Neural progenitor cell (in vitro differentiated cells): ENCODE measurements at regions not wholly inside any gene's neighbourhood (a gene's known extent, or its start where the extent isn't known, plus 50 kb on each side); places are given as distances from the start of the nearest gene placed in this dataset.

ENCODE experiments used
- DNase-seq: peaks from one replicate; pipeline ENCODE4 v3.0.0-alpha.2; 2016; ENCODE audit warnings: low spot score
- H2AFZ ChIP-seq: fragments of 200-600 bp; sonication (generic); replicated peaks from 2 replicates; pipeline ENCODE4 v1.6.1; 2016; ENCODE audit warnings: antibody characterized with exemption
- H3F3A ChIP-seq: fragments of 200-600 bp; sonication (generic); 2 replicates; pipeline ENCODE4 v1.6.1; 2016; ENCODE audit warnings: antibody characterized with exemption, low read depth
- H3K27ac ChIP-seq: fragments of 200-600 bp; sonication (generic); 2 replicates; pipeline ENCODE4 v1.5.1; 2016; ENCODE audit warnings: mild to moderate bottlenecking
- H3K27me3 ChIP-seq: fragments of 200-600 bp; sonication (generic); 2 replicates; pipeline ENCODE4 v1.6.1; 2016; ENCODE audit warnings: mild to moderate bottlenecking, moderate library complexity
- H3K36me3 ChIP-seq: fragments of 200-600 bp; sonication (generic); 2 replicates; pipeline ENCODE4 v1.5.1; 2016
- H3K4me1 ChIP-seq: fragments of 200-600 bp; sonication (generic); 2 replicates; pipeline ENCODE4 v1.6.1; 2016; ENCODE audit warnings: mixed run types
- H3K4me2 ChIP-seq: fragments of 200-600 bp; sonication (generic); 2 replicates; pipeline ENCODE4 v1.6.1; 2016
- H3K4me3 ChIP-seq: fragments of 200-600 bp; sonication (generic); 2 replicates; pipeline ENCODE4 v1.5.1; 2016
- H3K79me2 ChIP-seq: fragments of 200-600 bp; sonication (generic); 2 replicates; pipeline ENCODE4 v1.6.1; 2016; ENCODE audit warnings: low read depth
- H3K9ac ChIP-seq: fragments of 200-600 bp; sonication (generic); 2 replicates; pipeline ENCODE4 v1.6.1; 2016
- H3K9me3 ChIP-seq: fragments of 200-600 bp; sonication (generic); 2 replicates; pipeline ENCODE4 v1.5.1; 2016; ENCODE audit warnings: low read depth
- H4K20me1 ChIP-seq: fragments of 200-600 bp; sonication (generic); 2 replicates; pipeline ENCODE4 v1.6.1; 2016; ENCODE audit warnings: low read depth
- H3K27ac Mint-ChIP-seq: 3 replicates; pipeline ENCODE4 v1.8.0; 2021; ENCODE audit warnings: mixed read lengths
- H3K27me3 Mint-ChIP-seq: 2 replicates; pipeline ENCODE4 v1.8.0; 2022; ENCODE audit warnings: low read depth, mild to moderate bottlenecking, inconsistent platforms, moderate library complexity, mixed read lengths; ENCODE audit not compliant: insufficient read depth
- H3K36me3 Mint-ChIP-seq: 3 replicates; pipeline ENCODE4 v1.8.0; 2021; ENCODE audit warnings: mixed read lengths
- H3K4me1 Mint-ChIP-seq: 3 replicates; pipeline ENCODE4 v1.8.0; 2021; ENCODE audit warnings: mixed read lengths
- H3K4me3 Mint-ChIP-seq: 3 replicates; pipeline ENCODE4 v1.8.0; 2021; ENCODE audit warnings: mild to moderate bottlenecking, moderate library complexity, mixed read lengths
- H3K9me3 Mint-ChIP-seq: 3 replicates; pipeline ENCODE4 v1.8.0; 2020; ENCODE audit warnings: mixed read lengths
- EZH2 ChIP-seq: fragments of 200-600 bp; sonication (generic); IDR thresholded peaks from 2 replicates; pipeline ENCODE4 v1.6.1; 2017; ENCODE audit warnings: antibody characterized with exemption, mild to moderate bottlenecking, moderate library complexity
- EZH2phosphoT487 ChIP-seq: fragments of 200-600 bp; sonication (generic); IDR thresholded peaks from 2 replicates; pipeline ENCODE4 v1.6.1; 2017; ENCODE audit warnings: antibody characterized with exemption
- TF ChIP-seq, protein P1 (sequence below): fragments of 200-600 bp; sonication (generic); IDR thresholded peaks from 2 replicates; pipeline ENCODE4 v1.5.1; 2017; ENCODE audit warnings: antibody characterized with exemption, mild to moderate bottlenecking

- no peak for DNase-seq
- Histone ChIP-seq H3K79me2 (no peaks in the 10 kb centered on the region), H3K4me1 (peaks cover 26% of the 10 kb centered on the region), H4K20me1 (no peaks in the 10 kb centered on the region), H3K4me2 (no peak overlapping the region), H3F3A (no peaks in the 10 kb centered on the region), H2AFZ (no peak overlapping the region), H3K36me3 (no peaks in the 10 kb centered on the region), H3K27me3 (no peaks in the 10 kb centered on the region), H3K9me3 (no peaks in the 10 kb centered on the region), H3K27ac (no peak overlapping the region), H3K4me3 (no peak overlapping the region), H3K9ac (no peak overlapping the region)
- no peak for TF ChIP-seq EZH2phosphoT487
- no peak for TF ChIP-seq EZH2
- TF ChIP-seq, protein P1, sequence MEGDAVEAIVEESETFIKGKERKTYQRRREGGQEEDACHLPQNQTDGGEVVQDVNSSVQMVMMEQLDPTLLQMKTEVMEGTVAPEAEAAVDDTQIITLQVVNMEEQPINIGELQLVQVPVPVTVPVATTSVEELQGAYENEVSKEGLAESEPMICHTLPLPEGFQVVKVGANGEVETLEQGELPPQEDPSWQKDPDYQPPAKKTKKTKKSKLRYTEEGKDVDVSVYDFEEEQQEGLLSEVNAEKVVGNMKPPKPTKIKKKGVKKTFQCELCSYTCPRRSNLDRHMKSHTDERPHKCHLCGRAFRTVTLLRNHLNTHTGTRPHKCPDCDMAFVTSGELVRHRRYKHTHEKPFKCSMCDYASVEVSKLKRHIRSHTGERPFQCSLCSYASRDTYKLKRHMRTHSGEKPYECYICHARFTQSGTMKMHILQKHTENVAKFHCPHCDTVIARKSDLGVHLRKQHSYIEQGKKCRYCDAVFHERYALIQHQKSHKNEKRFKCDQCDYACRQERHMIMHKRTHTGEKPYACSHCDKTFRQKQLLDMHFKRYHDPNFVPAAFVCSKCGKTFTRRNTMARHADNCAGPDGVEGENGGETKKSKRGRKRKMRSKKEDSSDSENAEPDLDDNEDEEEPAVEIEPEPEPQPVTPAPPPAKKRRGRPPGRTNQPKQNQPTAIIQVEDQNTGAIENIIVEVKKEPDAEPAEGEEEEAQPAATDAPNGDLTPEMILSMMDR, result no peak
- Mint-ChIP-seq H3K36me3 (no peaks in the 10 kb centered on the region), H3K4me1 (peaks cover 27% of the 10 kb centered on the region), H3K27me3 (peaks cover 4% of the 10 kb centered on the region), H3K27ac (no peak overlapping the region), H3K4me3 (no peak overlapping the region), H3K9me3 (no peaks in the 10 kb centered on the region)
Measured at GRCh38 chr9:115597330-115597895, 479.5 kb upstream of the TNC start.

DNA sequence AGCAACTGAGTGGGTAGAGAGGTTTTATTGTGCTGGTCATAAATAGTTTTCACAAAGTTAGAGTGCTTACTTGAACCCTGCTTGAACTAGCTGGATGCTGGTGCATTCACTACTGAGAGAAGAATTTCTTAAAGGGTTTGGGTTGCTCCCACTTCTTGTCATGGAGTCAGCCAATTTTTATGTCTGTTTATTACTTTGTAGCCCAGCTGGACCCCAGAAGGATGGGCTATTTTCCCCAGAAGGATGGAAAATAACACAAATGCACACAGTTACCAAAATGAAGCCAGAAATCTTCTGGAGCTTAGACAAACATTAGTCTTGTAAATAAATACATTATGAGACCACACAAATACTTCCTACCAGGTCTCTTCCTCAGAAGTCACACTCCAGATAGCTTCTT lies 480.8 kb upstream of the TNC start:
- no peak overlapping the region for H3K4me2 ChIP-seq
- H4K20me1 ChIP-seq, result no peaks in the 10 kb centered on the region
- peaks cover 2% of the 10 kb centered on the region for H3K27me3 Mint-ChIP-seq

GRCh38 chr9:115599898-115600297 lies 481.9 kb upstream of the TNC start:
- no peaks in the 10 kb centered on the region for H3K9me3 Mint-ChIP-seq
- no peaks in the 10 kb centered on the region for H4K20me1 ChIP-seq
- no peak overlapping the region for H3K27ac Mint-ChIP-seq
- H2AFZ ChIP-seq, result no peak overlapping the region
- TF ChIP-seq EZH2 (no peak), EZH2phosphoT487 (no peak)
- TF ChIP-seq, protein P1, result no peak
- no peak overlapping the region for H3K4me3 Mint-ChIP-seq
- peaks cover 21% of the 10 kb centered on the region for H3K4me1 Mint-ChIP-seq
- H3K79me2 ChIP-seq, result no peaks in the 10 kb centered on the region
- H3K4me3 ChIP-seq, result no peak overlapping the region
- DNase-seq, result no peak
- H3K27me3 Mint-ChIP-seq, result peaks cover 2% of the 10 kb centered on the region
- H3K27me3 ChIP-seq, result no peaks in the 10 kb centered on the region
- H3K4me2 ChIP-seq, result no peak overlapping the region
- H3K9ac ChIP-seq, result no peak overlapping the region
- no peaks in the 10 kb centered on the region for H3K36me3 ChIP-seq
- H3K4me1 ChIP-seq, result peaks cover 14% of the 10 kb centered on the region
- no peak overlapping the region for H3K27ac ChIP-seq
- no peaks in the 10 kb centered on the region for H3K36me3 Mint-ChIP-seq
- H3F3A ChIP-seq, result no peaks in the 10 kb centered on the region
- H3K9me3 ChIP-seq, result no peaks in the 10 kb centered on the region

More for the DNA sequence above, 480.8 kb upstream of the TNC start:
- H3K4me3 ChIP-seq, result no peak overlapping the region
- TF ChIP-seq EZH2, result no peak
- TF ChIP-seq EZH2phosphoT487, result no peak
- TF ChIP-seq, protein P1, result no peak
- Mint-ChIP-seq H3K9me3 (no peaks in the 10 kb centered on the region), H3K27ac (no peak overlapping the region), H3K36me3 (no peaks in the 10 kb centered on the region), H3K4me1 (peaks cover 23% of the 10 kb centered on the region), H3K4me3 (no peak overlapping the region)
- no peaks in the 10 kb centered on the region for H3K27me3 ChIP-seq
- H2AFZ ChIP-seq, result no peak overlapping the region
- no peaks in the 10 kb centered on the region for H3K9me3 ChIP-seq
- H3K4me1 ChIP-seq, result peaks cover 24% of the 10 kb centered on the region
- no peaks in the 10 kb centered on the region for H3K79me2 ChIP-seq
- no peaks in the 10 kb centered on the region for H3K36me3 ChIP-seq
- H3K9ac ChIP-seq, result no peak overlapping the region
- no peak overlapping the region for H3K27ac ChIP-seq
- no peaks in the 10 kb centered on the region for H3F3A ChIP-seq
- DNase-seq, result no peak
